GM19395 (cell line): ENCODE measurements at regions not wholly inside any gene's neighbourhood (a gene's known extent, or its start where the extent isn't known, plus 50 kb on each side); places are given as distances from the start of the nearest gene placed in this dataset.

Source experiments
- ATAC-seq: cut with Tn5 transposase; IDR thresholded peaks from one replicate; pipeline ENCODE4 v1.9.1; 2021; ENCODE audit warnings: mild to moderate bottlenecking, moderate library complexity; ENCODE audit not compliant: unreplicated experiment

GRCh38 chr1:201740086-201740541 lies 88.8 kb upstream of the IPO9 start:
- no peak for ATAC-seq

GRCh38 chr1:201740670-201741111 lies 88.3 kb upstream of the IPO9 start:
- no peak for ATAC-seq

- no peak for ATAC-seq
Measured at GRCh38 chr1:201741763-201742342, 87.1 kb upstream of the IPO9 start.

DNA sequence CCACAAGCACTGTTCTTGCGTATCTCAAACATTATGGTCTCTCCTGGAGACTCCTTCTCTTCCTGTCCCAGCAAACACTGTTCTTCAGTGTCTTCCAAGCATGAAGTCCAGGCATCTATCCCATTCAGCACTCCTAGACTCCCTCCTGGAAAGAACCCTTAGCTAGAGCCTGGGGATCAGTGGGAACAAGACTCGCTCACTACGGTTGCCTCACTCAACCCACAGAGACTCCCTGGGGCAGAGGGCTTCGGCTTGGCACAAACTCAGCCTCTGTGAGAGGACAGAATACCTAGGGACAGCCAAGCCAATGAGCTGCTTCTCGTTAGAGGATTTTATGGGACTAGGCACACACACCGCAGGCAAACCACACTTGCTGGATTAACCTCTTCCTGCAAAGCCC lies 86.5 kb upstream of the IPO9 start:
- ATAC-seq = no peak

DNA sequence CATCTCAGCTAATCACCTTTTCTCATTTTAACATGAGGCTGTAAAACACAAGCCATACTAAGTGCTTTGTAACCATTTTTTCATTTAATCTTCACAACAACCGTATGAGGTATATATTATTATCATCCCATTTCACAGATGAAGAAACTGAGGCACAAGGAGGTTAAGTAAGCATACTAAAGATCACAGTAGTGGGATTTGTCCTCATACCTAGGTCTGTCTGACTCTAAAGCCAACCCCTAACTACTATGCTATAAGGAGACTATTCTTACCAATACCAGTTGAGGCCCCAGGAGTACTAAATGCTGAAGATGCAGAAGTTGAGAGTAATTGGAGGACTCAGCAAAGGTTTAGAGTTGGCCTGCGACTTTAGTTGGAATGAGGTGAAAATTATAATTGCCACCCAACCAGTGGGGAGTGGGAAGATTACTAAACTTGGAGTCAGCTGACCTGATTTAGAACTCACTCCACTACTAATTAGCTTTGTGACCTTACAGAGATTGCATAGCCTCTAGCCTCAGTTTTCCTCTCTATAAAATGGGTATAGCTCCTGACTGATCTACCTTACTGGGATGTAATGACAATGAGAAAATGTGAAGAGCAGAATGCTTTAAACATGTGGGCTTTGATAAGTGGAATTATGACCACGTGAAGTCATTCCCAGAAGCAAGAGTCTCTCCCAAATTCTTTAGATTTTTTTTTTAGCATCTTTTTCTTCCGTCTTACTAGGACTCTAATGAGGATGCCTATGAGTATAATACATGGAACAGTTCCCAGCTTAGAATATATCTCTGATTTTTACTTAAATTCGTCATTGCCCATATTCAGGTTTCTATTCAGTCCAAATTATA lies 85.8 kb upstream of the IPO9 start:
- ATAC-seq = no peak

GRCh38 chr1:201745023-201745422 lies 83.9 kb upstream of the IPO9 start:
- ATAC-seq = no peak

GRCh38 chr1:201746156-201746555 lies 82.8 kb upstream of the IPO9 start:
- no peak for ATAC-seq

DNA sequence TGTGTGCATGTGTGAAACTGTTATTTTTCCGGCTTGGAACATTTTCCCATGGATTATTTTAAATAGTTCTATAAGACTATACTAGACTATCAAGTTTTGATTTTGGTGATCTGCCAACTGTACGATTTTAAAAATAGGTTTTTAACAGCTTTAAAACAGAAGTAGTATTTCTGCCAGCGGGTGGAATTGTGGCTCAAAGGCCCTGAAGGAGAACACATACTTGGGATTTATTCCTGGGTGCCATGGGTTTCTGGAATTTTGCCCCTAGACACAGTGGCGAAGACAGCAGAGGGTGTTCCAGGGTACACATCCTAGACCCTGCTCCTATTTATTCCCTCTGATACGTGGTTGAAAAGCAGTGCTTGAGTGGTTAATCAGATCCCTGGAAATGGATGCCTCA lies 81.7 kb upstream of the IPO9 start:
- no peak for ATAC-seq

DNA sequence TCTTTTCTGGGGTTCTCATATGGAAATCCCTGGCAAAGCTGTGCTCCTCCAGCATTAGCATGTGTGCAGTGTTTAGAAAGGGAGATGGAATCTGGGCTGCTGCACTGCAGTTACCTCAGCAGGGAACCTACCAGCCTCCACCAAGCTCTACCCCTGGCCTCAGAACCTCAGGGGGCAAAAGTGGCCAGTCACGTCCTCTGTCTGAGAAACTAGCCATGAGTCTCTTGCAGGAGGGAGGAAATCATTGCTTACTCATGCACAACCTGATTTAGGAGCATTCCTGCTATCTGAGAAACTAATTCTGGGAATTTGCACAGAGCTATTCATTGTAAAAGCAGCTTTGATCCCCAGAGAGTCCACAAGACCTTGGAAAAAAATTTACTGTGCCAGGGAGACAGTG lies 80.6 kb upstream of the IPO9 start:
- no peak for ATAC-seq

DNA sequence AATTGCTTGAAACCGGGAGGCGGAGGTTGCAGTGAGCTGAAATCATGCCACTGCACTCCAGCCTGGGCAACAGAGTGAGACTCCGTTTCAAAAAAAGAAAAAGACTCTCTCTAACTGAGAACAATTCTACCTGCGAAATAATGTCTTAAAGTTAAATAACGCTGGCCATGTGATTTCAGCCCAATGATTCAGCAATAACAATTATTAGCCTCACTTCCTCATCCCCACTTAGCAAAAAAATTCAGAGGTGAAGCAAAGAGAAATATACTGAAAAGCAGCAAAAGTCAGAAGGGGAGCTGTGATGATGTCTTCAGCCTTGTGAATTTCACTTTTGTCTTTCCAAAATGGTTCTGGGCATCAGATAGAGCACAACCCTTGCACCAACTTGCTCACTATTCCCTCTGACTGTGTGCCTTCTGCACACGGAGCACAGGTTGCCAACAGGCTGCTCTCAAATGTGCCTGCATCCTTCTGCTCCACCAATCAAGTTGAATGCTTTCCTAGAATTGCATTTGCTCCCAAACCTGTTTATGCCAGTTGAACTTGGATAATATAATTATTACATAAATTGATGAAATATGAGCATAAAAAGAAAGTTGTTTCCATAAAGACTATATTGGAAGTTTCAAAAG lies 79.8 kb upstream of the IPO9 start:
- ATAC-seq = no peak

DNA sequence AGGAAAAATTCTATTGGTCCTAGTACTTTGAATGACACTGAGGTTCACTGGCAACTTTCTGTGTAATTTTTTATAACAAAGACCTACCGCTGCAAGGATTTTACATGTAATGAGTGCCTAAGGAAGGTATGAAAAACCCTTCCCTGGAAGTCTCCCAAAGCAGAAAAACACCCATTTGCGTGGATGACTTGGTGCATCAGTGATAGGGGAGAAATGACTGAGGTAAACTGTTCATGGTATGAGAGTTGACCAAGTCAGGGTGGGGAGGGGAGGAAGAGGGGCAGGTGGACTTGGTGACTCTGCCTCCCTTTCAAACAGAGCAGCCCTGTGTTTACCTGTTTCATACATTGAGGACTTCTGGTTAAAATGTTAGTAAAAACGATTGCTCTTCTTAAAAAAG lies 78.8 kb upstream of the IPO9 start:
- no peak for ATAC-seq

GRCh38 chr1:201750934-201751333 lies 78.0 kb upstream of the IPO9 start:
- ATAC-seq = no peak

- no peak for ATAC-seq
Measured at GRCh38 chr1:201751872-201752271, 77.1 kb upstream of the IPO9 start.

- no peak for ATAC-seq
Measured at GRCh38 chr1:201752333-201752732, 76.6 kb upstream of the IPO9 start.

GRCh38 chr1:201753492-201753891 lies 75.5 kb upstream of the IPO9 start:
- ATAC-seq = no peak

- no peak for ATAC-seq
Measured at GRCh38 chr1:201754353-201754752, 74.6 kb upstream of the IPO9 start.

DNA sequence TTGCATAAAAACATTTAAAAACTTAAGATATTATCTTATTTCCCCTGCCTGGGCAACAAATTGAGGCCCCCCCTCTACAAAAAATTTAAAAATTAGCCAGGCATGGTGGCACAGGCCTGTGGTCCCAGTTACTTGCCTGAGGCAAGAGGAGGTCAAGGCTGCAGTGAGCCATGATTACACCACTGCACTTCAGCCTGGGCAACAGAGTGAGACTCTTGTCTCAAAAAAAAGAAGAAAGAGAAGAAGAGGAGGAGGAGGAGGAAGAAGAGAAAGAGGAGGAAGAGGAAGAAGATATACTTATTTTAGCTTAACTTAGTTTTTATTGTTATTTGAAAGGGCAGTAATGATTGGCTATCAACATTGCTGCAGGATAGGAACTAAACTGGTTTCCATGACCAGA lies 73.8 kb upstream of the IPO9 start:
- no peak for ATAC-seq

GRCh38 chr1:201756406-201756805 lies 72.6 kb upstream of the IPO9 start:
- no peak for ATAC-seq

- no peak for ATAC-seq
Measured at GRCh38 chr1:201758499-201759050, 70.4 kb upstream of the IPO9 start.

DNA sequence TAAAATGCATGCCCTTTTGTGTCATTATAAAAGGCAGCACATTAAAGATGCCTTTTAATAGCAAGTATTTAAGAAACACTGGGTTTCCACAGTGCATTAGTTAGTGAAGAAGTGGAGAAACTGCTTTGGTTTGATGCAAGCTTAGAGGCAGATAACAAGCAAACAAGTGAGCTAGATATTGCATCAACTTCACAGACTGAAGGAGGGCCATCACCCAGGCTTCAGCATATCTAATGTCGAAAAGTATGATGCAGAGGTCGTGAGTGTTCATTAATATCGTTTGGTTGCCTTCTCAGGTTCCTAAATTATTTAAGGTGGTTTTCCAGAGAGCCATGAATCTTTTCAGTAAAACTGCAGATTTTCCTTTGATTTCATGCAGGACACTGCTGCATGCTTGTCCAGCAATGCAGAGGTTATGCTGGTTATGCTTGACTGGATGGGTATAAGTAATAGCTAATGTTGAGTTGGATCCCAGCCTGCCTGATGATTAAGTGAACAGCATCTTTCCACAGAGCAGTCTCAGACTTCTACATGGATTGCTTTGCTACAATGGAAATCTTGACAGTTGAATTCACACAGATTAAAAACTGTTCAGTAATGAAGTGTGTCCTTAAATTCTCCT lies 69.7 kb upstream of the IPO9 start:
- ATAC-seq = no peak

- no peak for ATAC-seq
Measured at GRCh38 chr1:201760516-201760915, 68.4 kb upstream of the IPO9 start.
